ENCODE measurements at regions not wholly inside any gene's neighbourhood (a gene's known extent, or its start where the extent isn't known, plus 50 kb on each side); places are given as distances from the start of the nearest gene placed in this dataset.
"Not testable (repeated sequence)": the region's sequence is repeated elsewhere in the genome, so short reads cannot be mapped to it uniquely, and the experiment has no call there.

- DNase-seq; H3K27ac ChIP-seq (ENCODE audit: low read depth in 1 of 2, low read length in 2 of 2); H3K27me3 ChIP-seq (ENCODE audit: control insufficient read depth in 1 of 2, insufficient read depth in 2 of 2, low read length in 1 of 2); H3K9me3 ChIP-seq (ENCODE audit: control insufficient read depth, low read length); intact Hi-C loops (cut with DNase I); ATAC-seq (ENCODE audit: low FRiP score); H3K4me3 ChIP-seq (ENCODE audit: low read length in 2 of 2); H3K36me3 ChIP-seq (ENCODE audit: control insufficient read depth in 1 of 2, insufficient read depth in 2 of 2, low read length in 1 of 2); H3K4me1 ChIP-seq (ENCODE audit: control insufficient read depth in 1 of 2, insufficient read depth in 2 of 2, low read length in 2 of 2): not testable (repeated sequence)
- WGBS, 2 donors = 96% methylated on average over 13 of the region's 13 CpGs
Measured at GRCh38 chr10:30131369-30131768, 72.0 kb upstream of the JCAD start.

- H3K9me3 ChIP-seq (ENCODE audit: control insufficient read depth, low read length); DNase-seq; H3K4me1 ChIP-seq (ENCODE audit: control insufficient read depth in 1 of 2, insufficient read depth in 2 of 2, low read length in 2 of 2); H3K36me3 ChIP-seq (ENCODE audit: control insufficient read depth in 1 of 2, insufficient read depth in 2 of 2, low read length in 1 of 2); H3K27me3 ChIP-seq (ENCODE audit: control insufficient read depth in 1 of 2, insufficient read depth in 2 of 2, low read length in 1 of 2); intact Hi-C loops (cut with DNase I); H3K4me3 ChIP-seq (ENCODE audit: low read length in 2 of 2); H3K27ac ChIP-seq (ENCODE audit: low read depth in 1 of 2, low read length in 2 of 2); ATAC-seq (ENCODE audit: low FRiP score): not testable (repeated sequence)
- WGBS, 2 donors = 94% methylated on average over 7 to 8 of the region's 8 CpGs
Measured at GRCh38 chr10:30129326-30129725, 69.9 kb upstream of the JCAD start.

DNA sequence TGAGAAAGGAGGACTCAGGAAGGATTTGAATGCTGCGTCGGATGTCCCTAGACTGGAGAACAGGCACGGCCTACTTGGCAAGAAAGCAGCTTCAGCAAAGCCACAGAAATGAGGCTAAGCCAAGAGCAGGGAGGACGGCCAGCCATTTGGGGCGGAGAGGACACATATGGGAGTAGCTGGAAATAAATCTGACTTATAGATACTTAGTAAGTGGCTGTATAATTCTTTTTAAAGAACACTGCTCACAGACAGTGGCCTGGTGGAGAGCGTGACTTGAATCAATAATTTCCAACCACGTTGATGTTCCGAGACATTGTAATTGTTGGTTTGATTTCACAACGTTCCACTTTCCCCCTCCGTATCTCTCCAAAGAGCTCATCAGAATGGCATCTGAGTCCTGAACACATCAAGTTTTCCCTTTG is 67.7 kb upstream of the JCAD start:
- Histone ChIP-seq H3K36me3 (ENCODE audit: control insufficient read depth in 1 of 2, insufficient read depth in 2 of 2, low read length in 1 of 2) (no peaks in the 10 kb centered on the region), H3K27ac (ENCODE audit: low read depth in 1 of 2, low read length in 2 of 2) (no peak overlapping the region), H3K9me3 (ENCODE audit: control insufficient read depth, low read length) (no peaks in the 10 kb centered on the region), H3K4me1 (ENCODE audit: control insufficient read depth in 1 of 2, insufficient read depth in 2 of 2, low read length in 2 of 2) (no peaks in the 10 kb centered on the region), H3K27me3 (ENCODE audit: control insufficient read depth in 1 of 2, insufficient read depth in 2 of 2, low read length in 1 of 2) (no peaks in the 10 kb centered on the region), H3K4me3 (ENCODE audit: low read length in 2 of 2) (no peak overlapping the region)
- ATAC-seq (ENCODE audit: low FRiP score) (no peak), DNase-seq (peak in 1 of 2 donors; percentile 53)
- intact Hi-C loops (cut with DNase I) = no loop called here
- WGBS, 2 donors = 79 to 86% methylated on average over 10 of the region's 10 CpGs

- H3K4me3 ChIP-seq (ENCODE audit: low read length in 2 of 2) = no peak overlapping the region
- no peak for ATAC-seq (ENCODE audit: low FRiP score)
- no peaks in the 10 kb centered on the region for H3K9me3 ChIP-seq (ENCODE audit: control insufficient read depth, low read length)
- no peaks in the 10 kb centered on the region for H3K27me3 ChIP-seq (ENCODE audit: control insufficient read depth in 1 of 2, insufficient read depth in 2 of 2, low read length in 1 of 2)
- intact Hi-C loops (cut with DNase I) = no loop called here
- no peak overlapping the region for H3K27ac ChIP-seq (ENCODE audit: low read depth in 1 of 2, low read length in 2 of 2)
- 93 to 95% methylated on average over 2 of the region's 2 CpGs for WGBS, 2 donors
- DNase-seq = no peak
- no peaks in the 10 kb centered on the region for H3K36me3 ChIP-seq (ENCODE audit: control insufficient read depth in 1 of 2, insufficient read depth in 2 of 2, low read length in 1 of 2)
- no peaks in the 10 kb centered on the region for H3K4me1 ChIP-seq (ENCODE audit: control insufficient read depth in 1 of 2, insufficient read depth in 2 of 2, low read length in 2 of 2)
Measured at GRCh38 chr10:30125496-30125895, 66.1 kb upstream of the JCAD start.

DNA sequence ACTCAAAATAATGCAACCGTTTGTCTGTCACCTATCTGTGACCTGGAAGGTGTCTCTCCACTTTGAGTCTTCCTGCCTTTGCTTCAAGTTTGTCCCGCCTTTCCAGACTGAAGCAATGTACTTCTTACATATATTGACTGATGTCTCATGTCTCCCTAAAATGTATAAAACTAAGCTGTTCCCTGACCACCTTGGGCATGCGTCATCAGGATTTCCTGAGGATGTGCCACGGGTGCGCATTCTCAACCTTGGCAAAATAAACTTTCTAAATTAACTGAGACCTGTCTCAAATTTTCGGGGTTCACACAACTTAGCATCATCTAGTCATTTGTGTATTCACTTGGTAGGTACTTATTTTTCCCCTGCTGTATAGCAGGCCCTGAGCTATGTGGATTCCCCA is 65.3 kb upstream of the JCAD start:
- no peak for ATAC-seq (ENCODE audit: low FRiP score)
- Histone ChIP-seq H3K27ac (ENCODE audit: low read depth in 1 of 2, low read length in 2 of 2) (no peak overlapping the region), H3K36me3 (ENCODE audit: control insufficient read depth in 1 of 2, insufficient read depth in 2 of 2, low read length in 1 of 2) (no peaks in the 10 kb centered on the region), H3K4me1 (ENCODE audit: control insufficient read depth in 1 of 2, insufficient read depth in 2 of 2, low read length in 2 of 2) (no peaks in the 10 kb centered on the region), H3K4me3 (ENCODE audit: low read length in 2 of 2) (no peak overlapping the region), H3K9me3 (ENCODE audit: control insufficient read depth, low read length) (no peaks in the 10 kb centered on the region), H3K27me3 (ENCODE audit: control insufficient read depth in 1 of 2, insufficient read depth in 2 of 2, low read length in 1 of 2) (no peaks in the 10 kb centered on the region)
- no peak for DNase-seq
- WGBS, 2 donors = 95% methylated on average over 6 of the region's 6 CpGs
- intact Hi-C loops (cut with DNase I) = no loop called here

DNA sequence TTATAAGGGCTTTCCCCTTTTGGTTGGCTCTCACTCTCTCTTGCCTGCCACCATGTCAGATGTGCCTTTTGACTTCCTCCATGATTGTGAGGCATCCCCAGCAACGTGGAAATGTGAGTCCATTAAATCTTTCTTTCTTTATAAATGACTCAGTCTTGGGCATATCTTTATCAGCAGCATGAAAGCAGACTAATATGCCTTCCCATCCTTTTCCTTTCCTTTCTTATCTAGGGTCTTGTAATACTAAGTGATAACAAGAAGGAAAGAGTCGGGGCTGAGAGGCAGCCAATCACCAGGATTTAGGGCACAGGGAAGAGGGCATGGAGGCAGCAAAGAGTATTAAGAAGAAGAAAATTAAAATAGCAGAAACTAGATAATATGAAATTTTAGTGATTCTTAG is 62.0 kb upstream of the JCAD start:
- ATAC-seq (ENCODE audit: low FRiP score) (no peak), DNase-seq (no peak)
- H3K4me3 ChIP-seq (ENCODE audit: low read length in 2 of 2) = no peak overlapping the region
- 69 to 71% methylated on average over 2 of the region's 2 CpGs for WGBS, 2 donors
- H3K36me3 ChIP-seq (ENCODE audit: control insufficient read depth in 1 of 2, insufficient read depth in 2 of 2, low read length in 1 of 2) = no peaks in the 10 kb centered on the region
- intact Hi-C loops (cut with DNase I) = no loop called here
- no peaks in the 10 kb centered on the region for H3K9me3 ChIP-seq (ENCODE audit: control insufficient read depth, low read length)
- no peak overlapping the region for H3K27ac ChIP-seq (ENCODE audit: low read depth in 1 of 2, low read length in 2 of 2)
- no peaks in the 10 kb centered on the region for H3K27me3 ChIP-seq (ENCODE audit: control insufficient read depth in 1 of 2, insufficient read depth in 2 of 2, low read length in 1 of 2)
- H3K4me1 ChIP-seq (ENCODE audit: control insufficient read depth in 1 of 2, insufficient read depth in 2 of 2, low read length in 2 of 2) = no peaks in the 10 kb centered on the region

DNA sequence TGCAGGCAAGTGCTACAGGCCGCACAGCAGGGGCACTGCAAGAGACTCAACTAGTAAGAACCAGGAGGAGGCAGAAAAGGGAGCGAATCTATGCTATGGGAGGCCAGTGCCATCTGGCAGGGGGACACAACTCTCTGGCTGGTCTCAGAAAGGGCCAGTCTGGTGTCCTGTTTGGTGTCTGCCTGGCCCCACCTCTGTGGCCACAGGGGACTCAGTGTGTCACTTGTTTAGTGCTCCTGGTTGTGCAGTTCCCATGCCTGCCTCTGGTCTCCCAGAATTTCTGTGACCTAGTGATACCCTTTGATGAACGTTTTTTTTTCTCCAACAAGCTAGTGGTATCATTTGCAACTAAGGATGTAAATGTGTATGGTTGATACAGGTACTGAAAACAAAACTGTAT is 59.2 kb upstream of the JCAD start:
- WGBS, 2 donors = 88 to 90% methylated on average over 3 of the region's 3 CpGs
- H3K36me3 ChIP-seq (ENCODE audit: control insufficient read depth in 1 of 2, insufficient read depth in 2 of 2, low read length in 1 of 2) = no peaks in the 10 kb centered on the region
- H3K4me3 ChIP-seq (ENCODE audit: low read length in 2 of 2) = no peak overlapping the region
- no peak for DNase-seq
- no peaks in the 10 kb centered on the region for H3K4me1 ChIP-seq (ENCODE audit: control insufficient read depth in 1 of 2, insufficient read depth in 2 of 2, low read length in 2 of 2)
- no peak overlapping the region for H3K27ac ChIP-seq (ENCODE audit: low read depth in 1 of 2, low read length in 2 of 2)
- ATAC-seq (ENCODE audit: low FRiP score) = no peak
- H3K9me3 ChIP-seq (ENCODE audit: control insufficient read depth, low read length) = no peaks in the 10 kb centered on the region
- no peaks in the 10 kb centered on the region for H3K27me3 ChIP-seq (ENCODE audit: control insufficient read depth in 1 of 2, insufficient read depth in 2 of 2, low read length in 1 of 2)
- intact Hi-C loops (cut with DNase I) = no loop called here

DNA sequence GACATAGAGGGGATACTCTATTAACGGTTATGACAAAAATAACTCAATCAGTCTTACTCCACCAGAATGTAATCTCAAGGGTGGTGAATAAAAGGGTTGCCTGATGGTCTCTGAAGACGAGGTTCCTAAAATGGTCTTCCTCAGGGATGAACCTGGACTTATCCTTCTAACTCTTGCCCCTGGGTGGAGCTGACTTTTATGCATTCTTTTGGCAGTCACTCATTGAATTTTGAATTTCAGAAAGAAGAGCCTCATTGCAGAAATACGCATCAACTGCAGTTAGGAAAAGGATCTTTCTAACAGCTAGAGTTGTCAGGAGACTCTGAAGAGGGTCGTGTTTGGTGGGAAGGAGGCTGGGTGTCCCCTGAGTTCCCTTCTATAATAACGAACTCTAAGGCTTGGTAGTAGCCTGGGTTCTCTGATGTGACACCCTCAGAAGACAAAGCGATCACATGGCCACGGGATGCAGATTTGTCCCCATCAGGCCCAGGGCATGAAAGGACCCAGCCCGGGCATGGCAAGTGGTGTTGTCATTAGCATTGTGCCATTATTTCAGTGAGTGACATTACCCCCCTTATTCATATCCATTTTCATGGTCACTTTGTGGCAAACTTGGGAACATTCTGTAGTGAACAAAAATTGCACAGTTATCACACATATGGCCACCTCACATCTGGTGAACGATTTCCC is 58.6 kb upstream of the JCAD start:
- WGBS, 2 donors = 88 to 92% methylated on average over 9 of the region's 9 CpGs
- H3K27ac ChIP-seq (ENCODE audit: low read depth in 1 of 2, low read length in 2 of 2) = no peak overlapping the region

DNA sequence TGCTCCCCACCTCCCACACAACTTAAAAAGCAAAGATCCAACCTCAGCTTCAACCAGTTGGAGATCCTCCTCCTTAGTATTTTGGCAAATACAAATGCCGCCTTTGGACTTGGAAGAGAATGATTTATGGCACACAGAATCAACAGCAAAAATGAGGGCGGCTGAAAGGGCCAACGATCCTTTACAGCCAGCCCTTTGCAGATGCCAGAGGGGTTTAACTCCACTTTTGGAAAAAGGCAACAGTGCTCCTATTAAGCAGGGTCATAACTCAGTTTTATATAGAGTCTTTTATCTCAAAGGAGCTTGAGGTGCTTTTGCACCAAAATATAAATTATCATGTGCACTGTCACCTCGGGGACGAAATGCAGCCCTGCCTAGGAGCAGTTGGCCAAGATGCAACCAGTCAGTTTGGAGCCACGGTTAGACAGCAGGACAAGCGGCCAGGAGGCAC is 56.7 kb upstream of the JCAD start:
- no peaks in the 10 kb centered on the region for H3K36me3 ChIP-seq (ENCODE audit: control insufficient read depth in 1 of 2, insufficient read depth in 2 of 2, low read length in 1 of 2)
- 14 to 16% methylated on average over 7 of the region's 7 CpGs for WGBS, 2 donors
- intact Hi-C loops (cut with DNase I) = no loop called here
- DNase-seq (no peak), ATAC-seq (ENCODE audit: low FRiP score) (no peak)
- no peaks in the 10 kb centered on the region for H3K9me3 ChIP-seq (ENCODE audit: control insufficient read depth, low read length)
- no peaks in the 10 kb centered on the region for H3K4me1 ChIP-seq (ENCODE audit: control insufficient read depth in 1 of 2, insufficient read depth in 2 of 2, low read length in 2 of 2)
- H3K27me3 ChIP-seq (ENCODE audit: control insufficient read depth in 1 of 2, insufficient read depth in 2 of 2, low read length in 1 of 2) = no peaks in the 10 kb centered on the region
- no peak overlapping the region for H3K27ac ChIP-seq (ENCODE audit: low read depth in 1 of 2, low read length in 2 of 2)
- no peak overlapping the region for H3K4me3 ChIP-seq (ENCODE audit: low read length in 2 of 2)

More for the DNA sequence above, 58.6 kb upstream of the JCAD start:
- Histone ChIP-seq H3K4me1 (ENCODE audit: control insufficient read depth in 1 of 2, insufficient read depth in 2 of 2, low read length in 2 of 2) (no peaks in the 10 kb centered on the region), H3K4me3 (ENCODE audit: low read length in 2 of 2) (no peak overlapping the region), H3K9me3 (ENCODE audit: control insufficient read depth, low read length) (no peaks in the 10 kb centered on the region), H3K27me3 (ENCODE audit: control insufficient read depth in 1 of 2, insufficient read depth in 2 of 2, low read length in 1 of 2) (no peaks in the 10 kb centered on the region), H3K36me3 (ENCODE audit: control insufficient read depth in 1 of 2, insufficient read depth in 2 of 2, low read length in 1 of 2) (no peaks in the 10 kb centered on the region)
- intact Hi-C loops (cut with DNase I) = no loop called here
- ATAC-seq (ENCODE audit: low FRiP score) (no peak), DNase-seq (no peak)

Measured in aorta (tissue), 5 donors.